Fibroblast of pulmonary artery (primary cell): ENCODE measurements at regions not wholly inside any gene's neighbourhood (a gene's known extent, or its start where the extent isn't known, plus 50 kb on each side); places are given as distances from the start of the nearest gene placed in this dataset.
A peak's percentile ranks its signal among the peaks of the same experiment; 100 is the strongest.

ENCODE experiments used
- DNase-seq: peaks from one replicate; pipeline ENCODE4 v3.0.0-alpha.2; 2010; ENCODE audit warnings: low read depth
- H3K4me3 ChIP-seq: replicated peaks from 2 replicates; pipeline ENCODE4 v1.5.1; 2011; ENCODE audit warnings: low read depth, mild to moderate bottlenecking, control low read depth, low read length, moderate library complexity
- TF ChIP-seq, protein P1 (sequence below): IDR thresholded peaks from 2 replicates; pipeline ENCODE4 v1.5.1; 2011; ENCODE audit warnings: mild to moderate bottlenecking, control low read depth, low read length, inconsistent platforms; ENCODE audit errors: missing control alignments

DNA sequence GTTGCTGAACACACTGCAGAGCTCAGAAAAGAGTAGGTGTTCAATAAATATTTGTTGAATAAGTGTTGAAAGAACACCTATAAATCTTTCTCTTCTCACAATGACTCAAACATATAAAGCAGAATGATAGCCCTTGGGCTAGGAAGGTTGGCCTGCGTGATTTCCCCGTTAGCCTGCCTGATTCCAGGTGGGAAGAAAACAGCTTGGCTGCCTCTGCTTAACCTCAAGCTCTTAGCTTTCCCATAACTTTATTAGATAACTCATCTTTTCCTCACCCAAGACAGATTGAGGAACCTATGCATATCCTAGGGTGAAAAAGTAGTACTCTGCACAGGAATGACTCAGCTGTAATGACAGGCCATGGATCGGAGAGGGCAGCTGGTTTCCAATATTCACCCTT, 300.3 kb upstream of the ID4 start:
- no peak overlapping the region for H3K4me3 ChIP-seq
- DNase-seq = no peak
- TF ChIP-seq, protein P1, sequence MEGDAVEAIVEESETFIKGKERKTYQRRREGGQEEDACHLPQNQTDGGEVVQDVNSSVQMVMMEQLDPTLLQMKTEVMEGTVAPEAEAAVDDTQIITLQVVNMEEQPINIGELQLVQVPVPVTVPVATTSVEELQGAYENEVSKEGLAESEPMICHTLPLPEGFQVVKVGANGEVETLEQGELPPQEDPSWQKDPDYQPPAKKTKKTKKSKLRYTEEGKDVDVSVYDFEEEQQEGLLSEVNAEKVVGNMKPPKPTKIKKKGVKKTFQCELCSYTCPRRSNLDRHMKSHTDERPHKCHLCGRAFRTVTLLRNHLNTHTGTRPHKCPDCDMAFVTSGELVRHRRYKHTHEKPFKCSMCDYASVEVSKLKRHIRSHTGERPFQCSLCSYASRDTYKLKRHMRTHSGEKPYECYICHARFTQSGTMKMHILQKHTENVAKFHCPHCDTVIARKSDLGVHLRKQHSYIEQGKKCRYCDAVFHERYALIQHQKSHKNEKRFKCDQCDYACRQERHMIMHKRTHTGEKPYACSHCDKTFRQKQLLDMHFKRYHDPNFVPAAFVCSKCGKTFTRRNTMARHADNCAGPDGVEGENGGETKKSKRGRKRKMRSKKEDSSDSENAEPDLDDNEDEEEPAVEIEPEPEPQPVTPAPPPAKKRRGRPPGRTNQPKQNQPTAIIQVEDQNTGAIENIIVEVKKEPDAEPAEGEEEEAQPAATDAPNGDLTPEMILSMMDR = no peak

DNA sequence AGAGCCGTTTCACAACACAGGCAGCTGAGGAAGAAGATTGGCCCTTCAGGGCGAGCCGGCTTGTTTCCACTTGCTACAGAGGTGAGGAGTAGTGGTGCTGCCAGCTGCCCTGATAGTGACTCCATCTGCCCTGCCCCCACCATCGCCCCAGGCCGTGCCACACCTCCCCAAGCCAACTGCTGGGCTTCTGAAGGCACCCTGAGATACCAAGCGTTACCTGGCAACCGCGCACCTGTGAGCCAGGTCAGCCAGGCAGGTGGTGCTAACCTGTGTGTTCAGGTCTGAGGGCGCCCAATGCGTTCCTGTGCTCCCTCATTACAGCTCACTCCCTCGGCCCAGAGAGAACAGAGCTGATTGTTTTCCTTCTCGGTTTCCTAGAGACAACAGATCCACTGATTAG, 299.1 kb upstream of the ID4 start:
- no peak for DNase-seq

DNA sequence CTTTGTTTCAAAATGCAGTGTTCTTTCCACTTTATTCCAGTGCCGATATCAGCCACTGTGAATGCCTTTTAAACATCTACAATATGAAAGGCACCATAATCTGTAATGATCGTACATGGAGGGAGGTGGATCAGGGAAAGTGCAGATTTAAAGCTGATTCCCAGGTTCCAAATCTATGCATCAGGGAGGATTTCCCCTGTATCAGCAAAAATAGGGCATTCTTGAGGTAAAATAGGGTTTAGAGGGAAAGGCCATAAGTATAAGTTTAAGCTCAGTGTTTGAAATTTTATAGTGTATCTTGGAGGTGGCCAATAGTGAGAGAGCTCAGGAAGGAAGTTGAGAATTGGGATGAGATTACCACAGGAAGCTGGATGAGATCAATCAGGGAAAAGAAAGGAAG, 289.7 kb upstream of the ID4 start:
- no peak overlapping the region for H3K4me3 ChIP-seq
- TF ChIP-seq, protein P1 = no peak
- no peak for DNase-seq

More for the DNA sequence above, 299.1 kb upstream of the ID4 start:
- no peak overlapping the region for H3K4me3 ChIP-seq
- TF ChIP-seq, protein P1 = no peak

DNA sequence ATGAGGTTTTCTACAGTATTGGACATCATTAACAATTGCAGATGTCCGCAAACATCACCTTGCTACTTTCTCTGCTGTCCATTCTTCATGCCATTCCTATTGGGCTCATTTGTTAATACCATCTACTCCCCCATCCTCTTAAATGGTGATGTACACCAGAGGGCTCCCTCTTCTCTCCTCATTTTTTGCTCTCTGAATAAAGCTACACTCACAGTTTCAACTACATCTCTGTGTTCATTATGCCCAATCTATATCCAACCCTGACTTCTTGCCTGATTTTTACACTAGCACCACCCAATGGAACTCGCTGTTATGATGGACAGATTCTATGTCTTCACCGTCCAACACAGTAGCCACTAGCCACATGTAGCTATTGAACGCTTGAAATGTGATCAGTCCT, 288.1 kb upstream of the ID4 start:
- TF ChIP-seq, protein P1 = no peak
- DNase-seq = peak; percentile 3
- no peak overlapping the region for H3K4me3 ChIP-seq

DNA sequence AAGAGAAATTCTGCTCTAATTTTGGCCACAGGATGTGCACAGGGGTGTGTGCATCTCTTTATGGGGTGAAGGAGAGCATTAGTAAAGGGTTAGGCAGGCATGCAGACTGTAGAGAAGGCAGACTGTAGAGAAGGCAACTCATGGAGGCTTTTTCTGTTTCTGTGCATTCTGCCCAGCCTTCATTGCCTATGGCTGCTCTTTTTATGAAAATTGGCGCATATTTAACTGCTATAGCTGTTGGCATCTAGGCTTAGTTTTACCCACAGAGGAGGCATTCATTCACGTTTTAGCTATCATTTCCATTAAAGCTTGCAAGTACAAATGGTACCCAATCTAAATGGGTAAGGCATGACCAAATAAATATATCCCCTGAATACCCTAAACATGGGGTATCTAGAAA, 286.8 kb upstream of the ID4 start:
- TF ChIP-seq, protein P1 = no peak
- DNase-seq = no peak
- no peak overlapping the region for H3K4me3 ChIP-seq

DNA sequence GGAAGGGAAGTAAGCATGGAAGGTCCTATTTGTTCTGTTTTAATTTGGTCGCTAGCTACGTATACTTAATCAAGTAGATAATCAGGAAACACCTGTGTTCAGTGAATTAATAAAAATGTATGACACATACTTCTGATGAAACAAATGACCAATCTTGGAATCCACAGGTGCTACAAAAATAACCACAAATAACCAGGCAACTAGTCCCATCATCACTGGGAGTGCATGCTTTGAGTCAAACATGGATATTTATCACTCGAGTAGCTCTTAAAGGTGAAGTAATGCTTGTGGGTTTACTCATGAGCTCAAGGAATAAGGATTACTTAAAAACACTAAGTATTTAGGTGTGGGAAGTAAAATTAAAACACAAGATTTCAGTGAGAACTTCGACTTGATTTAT, 285.6 kb upstream of the ID4 start:
- H3K4me3 ChIP-seq = no peak overlapping the region
- DNase-seq = no peak
- TF ChIP-seq, protein P1 = no peak

DNA sequence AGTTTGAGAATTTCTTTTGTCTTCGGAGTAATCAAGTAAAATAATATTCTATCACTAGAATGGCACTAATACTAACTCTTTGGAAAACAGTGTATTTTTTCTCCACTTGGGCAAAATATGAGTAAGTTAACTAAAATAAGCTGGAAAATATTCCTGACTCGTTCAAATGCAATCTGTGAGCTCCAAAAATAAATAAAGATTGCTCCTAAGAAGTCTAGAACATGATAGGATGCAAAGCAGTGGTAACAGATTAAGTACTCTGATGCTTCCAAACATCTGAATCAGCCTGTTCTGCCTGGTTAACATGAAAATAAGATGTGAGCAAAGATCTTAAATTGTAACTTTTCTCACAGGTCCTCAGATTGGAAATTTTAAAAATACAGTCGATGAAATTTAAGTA, 285.1 kb upstream of the ID4 start:
- DNase-seq = no peak
- TF ChIP-seq, protein P1 = no peak
- no peak overlapping the region for H3K4me3 ChIP-seq
